C4-2B (cell line): ENCODE measurements at regions not wholly inside any gene's neighbourhood (a gene's known extent, or its start where the extent isn't known, plus 50 kb on each side); places are given as distances from the start of the nearest gene placed in this dataset.
A peak's percentile ranks its signal among the peaks of the same experiment; 100 is the strongest.

Source experiments
- ZFX ChIP-seq: fragments of 450-650 bp; IDR thresholded peaks from 2 replicates; pipeline ENCODE4 v1.6.1; 2017
- TF ChIP-seq, protein P1 (sequence below): fragments of 450-650 bp; conservative IDR thresholded peaks from 2 replicates; pipeline ENCODE4 v1.5.1; 2017; ENCODE audit warnings: mild to moderate bottlenecking

DNA sequence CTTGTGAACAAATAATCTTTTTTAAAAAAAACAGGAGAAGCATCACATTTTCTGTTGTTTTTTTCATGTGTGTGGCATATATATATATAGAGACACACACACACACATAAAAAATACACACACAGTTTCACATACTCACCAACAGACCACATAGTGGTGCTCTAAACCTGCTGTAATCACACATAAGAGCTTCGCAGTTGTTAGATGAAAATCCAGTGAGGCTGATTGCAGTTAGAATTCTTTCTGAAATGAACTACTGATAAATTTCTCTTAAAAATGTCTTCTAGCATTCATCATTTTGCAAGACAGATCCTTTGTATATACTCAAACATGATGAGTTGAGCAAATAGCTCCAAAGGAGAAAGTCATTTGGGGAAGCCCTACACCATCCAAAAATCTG lies 434.3 kb upstream of the STXBP6 start:
- TF ChIP-seq, protein P1, sequence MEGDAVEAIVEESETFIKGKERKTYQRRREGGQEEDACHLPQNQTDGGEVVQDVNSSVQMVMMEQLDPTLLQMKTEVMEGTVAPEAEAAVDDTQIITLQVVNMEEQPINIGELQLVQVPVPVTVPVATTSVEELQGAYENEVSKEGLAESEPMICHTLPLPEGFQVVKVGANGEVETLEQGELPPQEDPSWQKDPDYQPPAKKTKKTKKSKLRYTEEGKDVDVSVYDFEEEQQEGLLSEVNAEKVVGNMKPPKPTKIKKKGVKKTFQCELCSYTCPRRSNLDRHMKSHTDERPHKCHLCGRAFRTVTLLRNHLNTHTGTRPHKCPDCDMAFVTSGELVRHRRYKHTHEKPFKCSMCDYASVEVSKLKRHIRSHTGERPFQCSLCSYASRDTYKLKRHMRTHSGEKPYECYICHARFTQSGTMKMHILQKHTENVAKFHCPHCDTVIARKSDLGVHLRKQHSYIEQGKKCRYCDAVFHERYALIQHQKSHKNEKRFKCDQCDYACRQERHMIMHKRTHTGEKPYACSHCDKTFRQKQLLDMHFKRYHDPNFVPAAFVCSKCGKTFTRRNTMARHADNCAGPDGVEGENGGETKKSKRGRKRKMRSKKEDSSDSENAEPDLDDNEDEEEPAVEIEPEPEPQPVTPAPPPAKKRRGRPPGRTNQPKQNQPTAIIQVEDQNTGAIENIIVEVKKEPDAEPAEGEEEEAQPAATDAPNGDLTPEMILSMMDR: peak; percentile 23
- TF ChIP-seq ZFX: no peak
